Astrocyte of the cerebellum (primary cell): ENCODE measurements at regions not wholly inside any gene's neighbourhood (a gene's known extent, or its start where the extent isn't known, plus 50 kb on each side); places are given as distances from the start of the nearest gene placed in this dataset.
"Not testable (repeated sequence)": the region's sequence is repeated elsewhere in the genome, so short reads cannot be mapped to it uniquely, and the experiment has no call there.

Source experiments
- DNase-seq: peaks from one replicate; pipeline ENCODE4 v3.0.0-alpha.2; 2011; ENCODE audit warnings: low read depth
- H3K4me3 ChIP-seq: 2 replicates; pipeline ENCODE4 v1.5.1; 2011; ENCODE audit warnings: mild to moderate bottlenecking, low read depth, low read length, moderate library complexity
- in situ Hi-C: cut with HindIII; loops from 2 replicates; pipeline ENCODE4 v1.10.0; 2017; ENCODE audit warnings: low sequenced_read_pairs
- TF ChIP-seq, protein P1 (sequence below): IDR thresholded peaks from 2 replicates; pipeline ENCODE4 v1.5.1; 2012; ENCODE audit warnings: low read length, low read depth, moderate library complexity, mild to moderate bottlenecking; ENCODE audit errors: missing control alignments

DNA sequence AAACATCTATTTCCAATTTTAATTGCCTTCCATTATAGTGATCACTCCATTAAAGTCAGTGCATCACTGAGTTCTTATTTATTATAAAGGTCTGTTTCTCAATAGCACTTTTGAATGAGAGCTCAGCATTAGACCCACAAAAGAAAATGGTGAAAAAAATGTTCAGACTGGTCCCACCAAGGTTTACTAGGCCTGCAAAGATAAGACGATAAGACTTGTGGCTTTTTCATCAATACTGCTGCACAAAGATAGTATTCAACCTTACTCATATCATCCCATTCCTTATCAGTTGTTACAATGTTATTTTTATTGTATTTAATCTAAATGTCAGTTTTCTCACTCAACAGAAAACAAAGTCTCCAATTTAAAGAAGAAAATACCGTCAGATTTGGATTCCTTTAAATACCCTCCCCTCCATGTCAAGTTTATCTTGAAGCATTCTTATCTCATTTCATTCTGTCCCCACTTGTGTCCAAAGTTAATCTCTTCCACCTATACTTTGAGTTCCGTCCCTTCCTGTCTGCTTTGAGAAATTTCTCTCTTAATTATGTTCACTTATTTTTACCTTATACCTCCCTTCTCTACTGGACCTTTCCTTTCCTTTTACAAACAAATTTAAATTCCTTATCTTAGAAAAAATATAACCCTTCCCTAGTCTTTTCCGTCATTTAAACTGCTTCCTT, 140.0 kb downstream of the GASK1B start:
- DNase-seq = no peak
- TF ChIP-seq, protein P1, sequence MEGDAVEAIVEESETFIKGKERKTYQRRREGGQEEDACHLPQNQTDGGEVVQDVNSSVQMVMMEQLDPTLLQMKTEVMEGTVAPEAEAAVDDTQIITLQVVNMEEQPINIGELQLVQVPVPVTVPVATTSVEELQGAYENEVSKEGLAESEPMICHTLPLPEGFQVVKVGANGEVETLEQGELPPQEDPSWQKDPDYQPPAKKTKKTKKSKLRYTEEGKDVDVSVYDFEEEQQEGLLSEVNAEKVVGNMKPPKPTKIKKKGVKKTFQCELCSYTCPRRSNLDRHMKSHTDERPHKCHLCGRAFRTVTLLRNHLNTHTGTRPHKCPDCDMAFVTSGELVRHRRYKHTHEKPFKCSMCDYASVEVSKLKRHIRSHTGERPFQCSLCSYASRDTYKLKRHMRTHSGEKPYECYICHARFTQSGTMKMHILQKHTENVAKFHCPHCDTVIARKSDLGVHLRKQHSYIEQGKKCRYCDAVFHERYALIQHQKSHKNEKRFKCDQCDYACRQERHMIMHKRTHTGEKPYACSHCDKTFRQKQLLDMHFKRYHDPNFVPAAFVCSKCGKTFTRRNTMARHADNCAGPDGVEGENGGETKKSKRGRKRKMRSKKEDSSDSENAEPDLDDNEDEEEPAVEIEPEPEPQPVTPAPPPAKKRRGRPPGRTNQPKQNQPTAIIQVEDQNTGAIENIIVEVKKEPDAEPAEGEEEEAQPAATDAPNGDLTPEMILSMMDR = no peak
- H3K4me3 ChIP-seq = no peak overlapping the region
- in situ Hi-C loops = no loop called here

DNA sequence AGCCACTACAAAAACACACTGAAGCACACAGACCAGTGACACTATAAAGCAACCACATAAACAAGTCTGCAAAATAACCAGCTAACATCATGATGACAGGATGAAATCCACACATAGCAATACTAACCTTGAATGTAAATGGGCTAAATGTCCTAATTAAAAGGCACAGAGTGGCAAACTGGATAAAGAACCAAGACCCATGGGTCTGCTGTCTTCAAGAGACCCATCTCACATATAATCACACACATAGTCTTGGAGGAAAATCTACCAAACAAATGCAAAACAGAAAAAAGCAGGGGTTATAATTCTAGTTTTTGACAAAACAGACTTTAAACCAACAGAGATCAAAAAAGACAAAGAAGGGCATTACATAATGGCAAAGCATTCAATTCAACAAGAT, 144.4 kb downstream of the GASK1B start:
- H3K4me3 ChIP-seq, in situ Hi-C loops, DNase-seq: not testable (repeated sequence)

DNA sequence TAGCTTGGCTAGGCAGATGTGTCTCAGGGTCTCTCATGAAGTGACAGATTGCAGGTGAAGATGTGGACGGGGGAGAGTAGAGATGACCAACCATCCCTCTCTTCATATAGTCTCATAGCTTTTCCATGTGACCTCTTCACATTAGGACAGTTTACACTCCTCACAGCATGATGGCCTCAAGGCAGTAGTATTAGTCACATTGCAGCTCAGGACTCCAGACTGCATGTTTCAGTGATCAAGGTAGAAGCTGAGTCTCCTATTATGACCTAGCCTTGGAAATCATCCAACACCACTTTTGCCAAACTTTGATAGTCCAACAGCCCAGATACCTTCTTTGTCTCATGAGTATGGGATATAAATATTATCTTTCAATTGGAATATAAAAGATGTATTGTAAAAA, 147.7 kb downstream of the GASK1B start:
- no peak for DNase-seq
- in situ Hi-C loops = no loop called here
- TF ChIP-seq, protein P1 = no peak
- no peak overlapping the region for H3K4me3 ChIP-seq

DNA sequence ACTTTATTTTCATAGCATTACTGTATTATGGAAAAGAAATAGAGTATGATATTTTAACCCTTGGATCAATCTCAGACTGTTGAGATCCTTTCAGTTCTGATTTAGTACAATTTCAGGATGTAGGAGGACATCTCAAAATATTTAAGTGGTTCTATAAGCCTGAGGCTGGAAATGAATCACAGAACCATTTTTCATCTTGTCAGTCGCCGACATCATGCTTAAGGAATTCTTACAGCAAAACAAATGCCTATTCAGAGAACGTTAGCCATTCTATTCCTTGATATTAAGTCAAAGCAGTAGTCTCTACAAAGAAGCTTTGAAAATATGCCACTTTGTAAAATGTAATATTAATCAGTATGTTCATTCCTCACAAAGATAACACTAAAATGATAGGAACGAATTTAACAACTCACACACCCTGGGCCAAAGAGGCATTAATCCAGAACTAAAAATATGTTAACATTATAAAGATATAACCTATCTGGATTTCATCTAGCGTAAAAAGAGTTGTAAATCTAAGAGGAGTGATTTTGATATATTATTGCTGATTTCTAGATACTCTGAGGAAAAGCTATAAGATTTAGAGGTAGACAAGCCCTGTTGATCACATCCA, 152.0 kb downstream of the GASK1B start:
- TF ChIP-seq, protein P1 = no peak
- H3K4me3 ChIP-seq = no peak overlapping the region
- peak; percentile 85 for DNase-seq
- in situ Hi-C loops = no loop called here

DNA sequence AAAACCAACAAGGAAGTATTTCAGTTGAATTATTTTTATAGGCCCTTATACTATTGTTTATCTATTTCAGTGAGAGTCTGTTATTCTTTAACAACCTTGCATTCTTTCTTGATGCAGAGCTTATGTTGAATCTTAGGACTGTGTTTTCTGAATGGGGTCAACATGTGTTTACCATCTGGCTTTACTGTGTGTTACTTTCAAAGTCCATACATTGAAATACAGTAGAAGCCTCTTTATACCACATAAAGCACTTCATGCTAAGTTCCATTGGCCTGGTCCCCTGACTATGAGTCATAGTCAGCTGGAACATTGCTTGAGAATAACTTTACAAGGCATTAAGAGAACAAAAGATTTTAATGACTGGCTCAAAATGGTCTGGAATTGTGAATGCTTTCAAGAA, 152.6 kb downstream of the GASK1B start:
- in situ Hi-C loops = no loop called here
- no peak overlapping the region for H3K4me3 ChIP-seq
- TF ChIP-seq, protein P1 = no peak
- peak; percentile 88 for DNase-seq

DNA sequence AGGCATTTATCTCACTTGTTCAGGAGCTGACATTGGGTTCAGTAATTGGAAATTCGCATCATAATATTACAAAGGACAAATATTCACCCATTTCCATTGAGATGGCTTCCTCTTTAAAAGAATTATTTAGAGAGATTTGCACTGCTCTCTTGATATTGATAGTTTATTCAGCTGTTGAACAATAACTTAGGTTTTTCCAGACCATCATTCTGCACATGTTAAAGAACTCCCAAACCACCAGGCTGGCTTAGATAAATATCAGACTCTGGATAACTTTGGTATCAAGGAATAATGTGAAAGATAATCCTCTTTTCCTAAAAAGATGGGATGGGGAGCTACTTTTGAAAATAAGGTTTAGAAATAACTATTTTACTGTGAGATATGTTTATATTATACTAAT, 154.0 kb downstream of the GASK1B start:
- DNase-seq = no peak
- H3K4me3 ChIP-seq = no peak overlapping the region
- TF ChIP-seq, protein P1 = no peak
- in situ Hi-C loops = no loop called here

DNA sequence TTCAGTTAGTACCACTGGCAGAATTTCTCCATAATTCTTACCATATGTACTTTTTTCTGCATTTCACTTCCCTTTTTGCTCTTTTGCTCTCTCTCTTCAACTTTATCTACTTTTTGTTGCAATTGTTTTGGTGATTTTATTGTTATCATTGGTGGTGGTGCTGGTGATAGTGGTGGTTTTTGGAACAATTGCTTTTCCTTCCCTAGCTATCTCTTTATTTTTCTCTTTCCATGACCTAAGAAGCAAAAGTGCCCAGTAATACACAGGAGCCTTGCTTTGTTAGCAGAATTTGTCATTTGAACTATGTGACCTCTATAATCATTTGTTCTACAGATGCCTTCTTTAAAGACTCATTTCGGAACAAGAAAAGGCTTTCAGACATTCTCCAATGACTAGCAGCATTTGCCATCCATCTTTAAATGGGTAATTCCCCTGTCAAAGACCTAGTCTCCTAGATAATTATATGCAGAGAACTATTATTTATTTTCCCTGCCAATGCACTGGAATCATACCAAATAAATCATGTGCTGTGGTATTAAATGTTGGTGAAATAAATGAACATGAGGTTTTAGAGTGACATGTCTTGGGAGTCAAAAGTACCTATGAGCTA, 154.5 kb downstream of the GASK1B start:
- in situ Hi-C loops = no loop called here
- TF ChIP-seq, protein P1 = no peak
- H3K4me3 ChIP-seq = no peak overlapping the region
- no peak for DNase-seq
